Caco-2 (cell line): ENCODE measurements at regions not wholly inside any gene's neighbourhood (a gene's known extent, or its start where the extent isn't known, plus 50 kb on each side); places are given as distances from the start of the nearest gene placed in this dataset.

Source experiments
- BruUV-seq: library from RNA; stranded (reverse); fragments of 400-500 nt; replicated peaks from 2 replicates; lab custom pipeline; 2021; lab: Mats Ljungman, UMichigan
- CTCF ChIA-PET: fragments of 300-600 bp; sonication (Branson Sonifier 250); formaldehyde crosslinking; loops from one replicate; lab custom pipeline; 2022; ENCODE audit warnings: antibody characterized with exemption; lab: Charles Lee
- POLR2A ChIA-PET: fragments of 300-600 bp; sonication (Branson Sonifier 250); formaldehyde crosslinking; loops from one replicate; lab custom pipeline; 2022; ENCODE audit warnings: antibody characterized with exemption; lab: Charles Lee
- DNase-seq, 2 experiments: peaks; one replicate each; pipeline versions ENCODE4 v3.0.0 to v3.0.0-alpha.2; 2020 to 2022
- H3K27me3 ChIP-seq: replicated peaks from 2 replicates; pipeline ENCODE4 v1.6.0; 2011; ENCODE audit warnings: low read length; ENCODE audit not compliant: control insufficient read depth, insufficient read depth
- H3K36me3 ChIP-seq: 2 replicates; pipeline ENCODE4 v1.5.1; 2011; ENCODE audit warnings: low read length; ENCODE audit not compliant: control insufficient read depth, insufficient read depth
- H3K4me1 ChIP-seq: fragments of 250-450 bp; sonication (Bioruptor Pico); 2 replicates; pipeline ENCODE4 v1.5.1; 2020; ENCODE audit warnings: mild to moderate bottlenecking
- H3K4me3 ChIP-seq: 2 replicates; pipeline ENCODE4 v1.5.1; 2011; ENCODE audit warnings: low read depth, mild to moderate bottlenecking, control low read depth, low read length
- H3K9me3 ChIP-seq: fragments of 250-450 bp; sonication (Bioruptor Pico); 2 replicates; pipeline ENCODE4 v1.5.1; 2020; ENCODE audit warnings: mild to moderate bottlenecking, moderate library complexity
- H3K27ac Mint-ChIP-seq: one replicate; pipeline ENCODE4 v1.8.0; 2022; ENCODE audit warnings: mixed read lengths; ENCODE audit not compliant: unreplicated experiment
- H3K27me3 Mint-ChIP-seq: one replicate; pipeline ENCODE4 v1.8.0; 2022; ENCODE audit warnings: mixed read lengths; ENCODE audit not compliant: insufficient read depth, unreplicated experiment
- H3K36me3 Mint-ChIP-seq: one replicate; pipeline ENCODE4 v1.8.0; 2022; ENCODE audit warnings: mild to moderate bottlenecking, mixed read lengths; ENCODE audit not compliant: insufficient read depth, unreplicated experiment
- H3K4me1 Mint-ChIP-seq: one replicate; pipeline ENCODE4 v1.8.0; 2022; ENCODE audit warnings: low read depth, mixed read lengths; ENCODE audit not compliant: unreplicated experiment
- H3K4me3 Mint-ChIP-seq: one replicate; pipeline ENCODE4 v1.8.0; 2022; ENCODE audit warnings: mild to moderate bottlenecking, moderate library complexity, mixed read lengths; ENCODE audit not compliant: unreplicated experiment
- H3K9me3 Mint-ChIP-seq: one replicate; pipeline ENCODE4 v1.8.0; 2022; ENCODE audit warnings: mixed read lengths; ENCODE audit not compliant: unreplicated experiment
- CTCF ChIP-seq, 2 experiments: fragments of 200-600 bp in 1 of 2; IDR thresholded peaks; 1 replicate in 1 of 2; 2 replicates in 1 of 2; pipeline versions ENCODE4 v1.5.1 to v1.8.0; 2011 to 2022; ENCODE audit warnings: antibody characterized with exemption in 1 of 2, control low read depth in 1 of 2, inconsistent platforms in 1 of 2, low read depth in 1 of 2, low read length in 1 of 2, mild to moderate bottlenecking in 1 of 2, moderate library complexity in 1 of 2; ENCODE audit not compliant: insufficient read depth in 1 of 2, severe bottlenecking in 1 of 2, unreplicated experiment in 1 of 2
- intact Hi-C: fragments of 100-400 bp; cut with micrococcal nuclease; formaldehyde crosslinking; loops from one replicate; pipeline ENCODE4 v1.10.0; 2022; ENCODE audit not compliant: unreplicated experiment

GRCh38 chr4:60863442-60863841 lies 336.7 kb upstream of the ADGRL3 start:
- ChIA-PET CTCF (no interaction called here), POLR2A (no interaction called here)
- DNase-seq = no peak
- no peak overlapping the region for H3K4me3 ChIP-seq
- no peaks in the 10 kb centered on the region for H3K36me3 Mint-ChIP-seq
- H3K9me3 ChIP-seq = no peaks in the 10 kb centered on the region
- H3K27me3 ChIP-seq = no peaks in the 10 kb centered on the region
- no peaks in the 10 kb centered on the region for H3K4me1 ChIP-seq
- TF ChIP-seq CTCF (IDR thresholded peaks at IDR 0.05; ENCODE audit: insufficient read depth in 1 of 2, low read depth in 1 of 2, low read length in 1 of 2, severe bottlenecking in 1 of 2, unreplicated experiment in 1 of 2) = no peak
- H3K27me3 Mint-ChIP-seq = no peaks in the 10 kb centered on the region
- H3K4me3 Mint-ChIP-seq = no peak overlapping the region
- BruUV-seq = no TSS peak
- intact Hi-C loops = loop anchor here (10.0 kb wide), 1 partner anchor 431 kb away; no protein-coding TSS in a partner anchor
- no peaks in the 10 kb centered on the region for H3K36me3 ChIP-seq
- peaks cover 6% of the 10 kb centered on the region for H3K9me3 Mint-ChIP-seq
- H3K27ac Mint-ChIP-seq = no peak overlapping the region
- peaks cover 14% of the 10 kb centered on the region for H3K4me1 Mint-ChIP-seq

- Histone ChIP-seq H3K27me3 (no peaks in the 10 kb centered on the region), H3K9me3 (no peaks in the 10 kb centered on the region), H3K4me3 (no peak overlapping the region), H3K36me3 (no peaks in the 10 kb centered on the region), H3K4me1 (no peaks in the 10 kb centered on the region)
- H3K9me3 Mint-ChIP-seq = peaks cover 10% of the 10 kb centered on the region
- no peaks in the 10 kb centered on the region for H3K36me3 Mint-ChIP-seq
- peak overlapping the region; percentile 7 for H3K27ac Mint-ChIP-seq
- ChIA-PET POLR2A (no interaction called here), CTCF (no interaction called here)
- H3K4me3 Mint-ChIP-seq = no peak overlapping the region
- peaks cover 14% of the 10 kb centered on the region for H3K4me1 Mint-ChIP-seq
- H3K27me3 Mint-ChIP-seq = no peaks in the 10 kb centered on the region
- peak in 1 of 2 experiments; percentile 24 for TF ChIP-seq CTCF (IDR thresholded peaks at IDR 0.05; ENCODE audit: insufficient read depth in 1 of 2, low read depth in 1 of 2, low read length in 1 of 2, severe bottlenecking in 1 of 2, unreplicated experiment in 1 of 2)
- BruUV-seq = no TSS peak
- intact Hi-C loops = loop anchor here (1.0 to 10.0 kb wide), 2 partner anchors 97 to 430 kb away; no protein-coding TSS in a partner anchor
- peak in 1 of 2 experiments; percentile 11 for DNase-seq
Measured at GRCh38 chr4:60865273-60865672, 334.9 kb upstream of the ADGRL3 start.

- ChIA-PET CTCF (no interaction called here), POLR2A (no interaction called here)
- Mint-ChIP-seq H3K36me3 (no peaks in the 10 kb centered on the region), H3K4me1 (peaks cover 14% of the 10 kb centered on the region), H3K9me3 (peaks cover 10% of the 10 kb centered on the region), H3K4me3 (no peak overlapping the region), H3K27me3 (no peaks in the 10 kb centered on the region), H3K27ac (no peak overlapping the region)
- no TSS peak for BruUV-seq
- H3K4me1 ChIP-seq = no peaks in the 10 kb centered on the region
- no peaks in the 10 kb centered on the region for H3K27me3 ChIP-seq
- intact Hi-C loops = loop anchor here (10.0 kb wide), 1 partner anchor 426 kb away; no protein-coding TSS in a partner anchor
- TF ChIP-seq CTCF (IDR thresholded peaks at IDR 0.05; ENCODE audit: insufficient read depth in 1 of 2, low read depth in 1 of 2, low read length in 1 of 2, severe bottlenecking in 1 of 2, unreplicated experiment in 1 of 2) = no peak
- no peaks in the 10 kb centered on the region for H3K9me3 ChIP-seq
- no peak overlapping the region for H3K4me3 ChIP-seq
- DNase-seq = no peak
- H3K36me3 ChIP-seq = no peaks in the 10 kb centered on the region
Measured at GRCh38 chr4:60868232-60868960, 331.7 kb upstream of the ADGRL3 start.
